Endothelial cell (in vitro differentiated cells): ENCODE measurements at regions not wholly inside any gene's neighbourhood (a gene's known extent, or its start where the extent isn't known, plus 50 kb on each side); places are given as distances from the start of the nearest gene placed in this dataset.

Source experiments
- DNase-seq: peaks from one replicate; pipeline ENCODE4 v3.0.0; 2021; ENCODE audit warnings: low spot score
- H3K27ac Mint-ChIP-seq: one replicate; pipeline ENCODE4 v1.8.0; 2021; ENCODE audit warnings: mixed read lengths, inconsistent platforms; ENCODE audit not compliant: unreplicated experiment
- H3K27me3 Mint-ChIP-seq: one replicate; pipeline ENCODE4 v1.8.0; 2021; ENCODE audit warnings: mild to moderate bottlenecking, moderate library complexity, mixed read lengths, inconsistent platforms; ENCODE audit not compliant: unreplicated experiment
- H3K36me3 Mint-ChIP-seq: one replicate; pipeline ENCODE4 v1.8.0; 2021; ENCODE audit warnings: mild to moderate bottlenecking, low read depth, mixed read lengths, inconsistent platforms; ENCODE audit not compliant: unreplicated experiment
- H3K4me1 Mint-ChIP-seq: one replicate; pipeline ENCODE4 v1.8.0; 2021; ENCODE audit warnings: mild to moderate bottlenecking, mixed read lengths, inconsistent platforms; ENCODE audit not compliant: unreplicated experiment
- H3K4me3 Mint-ChIP-seq: one replicate; pipeline ENCODE4 v1.8.0; 2021; ENCODE audit warnings: mild to moderate bottlenecking, mixed read lengths, inconsistent platforms; ENCODE audit not compliant: unreplicated experiment
- H3K9me3 Mint-ChIP-seq: one replicate; pipeline ENCODE4 v1.8.0; 2021; ENCODE audit warnings: mixed read lengths, inconsistent platforms; ENCODE audit not compliant: unreplicated experiment
- CTCF ChIP-seq: fragments of 200-600 bp; sonication (generic); IDR thresholded peaks from one replicate; pipeline ENCODE4 v1.5.0; 2021; ENCODE audit warnings: antibody characterized with exemption; ENCODE audit not compliant: unreplicated experiment

GRCh38 chr7:17598305-17598704 is 299.9 kb downstream of the AHR start:
- no peak for TF ChIP-seq CTCF
- H3K36me3 Mint-ChIP-seq = no peaks in the 10 kb centered on the region
- H3K9me3 Mint-ChIP-seq = no peaks in the 10 kb centered on the region
- H3K27me3 Mint-ChIP-seq = no peaks in the 10 kb centered on the region
- H3K4me1 Mint-ChIP-seq = no peaks in the 10 kb centered on the region
- no peak for DNase-seq
- H3K4me3 Mint-ChIP-seq = no peak overlapping the region
- H3K27ac Mint-ChIP-seq = no peak overlapping the region

- Mint-ChIP-seq H3K4me3 (no peak overlapping the region), H3K4me1 (no peaks in the 10 kb centered on the region), H3K27me3 (no peaks in the 10 kb centered on the region), H3K9me3 (no peaks in the 10 kb centered on the region), H3K36me3 (no peaks in the 10 kb centered on the region), H3K27ac (no peak overlapping the region)
- DNase-seq = no peak
- TF ChIP-seq CTCF = no peak
Measured at GRCh38 chr7:17598846-17599245, 300.4 kb downstream of the AHR start.

- H3K4me1 Mint-ChIP-seq = no peaks in the 10 kb centered on the region
- no peaks in the 10 kb centered on the region for H3K27me3 Mint-ChIP-seq
- H3K36me3 Mint-ChIP-seq = no peaks in the 10 kb centered on the region
- H3K4me3 Mint-ChIP-seq = no peak overlapping the region
- H3K27ac Mint-ChIP-seq = no peak overlapping the region
- no peak for DNase-seq
- no peaks in the 10 kb centered on the region for H3K9me3 Mint-ChIP-seq
- TF ChIP-seq CTCF = no peak
Measured at GRCh38 chr7:17599733-17600339, 301.4 kb downstream of the AHR start.

- H3K27ac Mint-ChIP-seq = no peak overlapping the region
- no peaks in the 10 kb centered on the region for H3K4me1 Mint-ChIP-seq
- no peaks in the 10 kb centered on the region for H3K36me3 Mint-ChIP-seq
- H3K4me3 Mint-ChIP-seq = no peak overlapping the region
- H3K27me3 Mint-ChIP-seq = no peaks in the 10 kb centered on the region
- no peaks in the 10 kb centered on the region for H3K9me3 Mint-ChIP-seq
- TF ChIP-seq CTCF = no peak
- no peak for DNase-seq
Measured at GRCh38 chr7:17600340-17600752, 301.9 kb downstream of the AHR start.

- H3K36me3 Mint-ChIP-seq = no peaks in the 10 kb centered on the region
- TF ChIP-seq CTCF = no peak
- no peak for DNase-seq
- H3K27ac Mint-ChIP-seq = no peak overlapping the region
- H3K4me3 Mint-ChIP-seq = no peak overlapping the region
- H3K27me3 Mint-ChIP-seq = no peaks in the 10 kb centered on the region
- no peaks in the 10 kb centered on the region for H3K4me1 Mint-ChIP-seq
- H3K9me3 Mint-ChIP-seq = no peaks in the 10 kb centered on the region
Measured at GRCh38 chr7:17601921-17602320, 303.5 kb downstream of the AHR start.
